Stimulated activated CD4-positive, alpha-beta T cell treated with anti-CD3 and anti-CD28 coated beads, Interleukin-15, amount 100 ng/mL, for 24 hours (primary cell): ENCODE measurements at regions not wholly inside any gene's neighbourhood (a gene's known extent, or its start where the extent isn't known, plus 50 kb on each side); places are given as distances from the start of the nearest gene placed in this dataset.

ENCODE experiments used
- DNase-seq: peaks from one replicate; pipeline ENCODE4 v3.0.0-alpha.2; 2020

GRCh38 chr5:3268760-3269330 is 326.8 kb upstream of the IRX1 start:
- no peak for DNase-seq

DNA sequence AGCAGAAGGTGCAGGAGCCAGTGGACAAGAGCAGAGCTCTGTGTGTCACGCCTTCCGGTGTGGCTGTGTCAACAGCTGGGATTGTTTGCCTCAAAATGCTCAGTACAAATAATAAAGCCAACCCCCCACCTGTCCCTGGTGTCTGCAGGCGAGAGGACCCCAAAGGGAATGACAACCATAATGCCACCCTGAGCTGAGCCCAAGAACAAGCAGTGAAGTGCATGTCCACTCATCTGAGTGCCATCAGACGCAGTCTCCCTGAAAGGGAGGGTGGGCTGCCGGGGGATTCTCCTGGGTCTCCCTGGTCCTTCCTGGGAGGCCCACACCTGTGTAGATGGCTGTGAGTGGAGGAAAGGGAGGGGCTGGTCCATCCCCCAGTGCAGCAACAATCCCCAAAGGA is 328.8 kb upstream of the IRX1 start:
- DNase-seq = no peak

DNA sequence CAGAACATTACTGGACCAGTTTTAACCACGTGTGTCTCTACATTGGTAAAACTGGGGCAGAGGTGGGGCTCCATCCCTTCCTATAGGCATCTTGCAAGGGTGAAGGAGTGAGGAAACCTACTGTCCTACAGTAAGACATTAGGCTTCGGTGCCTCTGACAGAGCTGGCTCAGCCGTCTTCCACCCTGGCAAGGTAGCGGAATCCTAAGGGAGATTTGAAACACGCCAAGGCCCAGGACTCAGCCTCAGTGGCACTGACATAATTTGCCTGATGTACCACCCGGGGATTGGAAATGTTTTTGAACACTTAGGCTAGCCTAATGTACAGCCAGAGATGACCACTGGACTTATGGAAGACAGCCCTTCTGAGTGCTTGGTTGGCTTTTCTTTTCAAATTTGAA is 329.7 kb upstream of the IRX1 start:
- no peak for DNase-seq

DNA sequence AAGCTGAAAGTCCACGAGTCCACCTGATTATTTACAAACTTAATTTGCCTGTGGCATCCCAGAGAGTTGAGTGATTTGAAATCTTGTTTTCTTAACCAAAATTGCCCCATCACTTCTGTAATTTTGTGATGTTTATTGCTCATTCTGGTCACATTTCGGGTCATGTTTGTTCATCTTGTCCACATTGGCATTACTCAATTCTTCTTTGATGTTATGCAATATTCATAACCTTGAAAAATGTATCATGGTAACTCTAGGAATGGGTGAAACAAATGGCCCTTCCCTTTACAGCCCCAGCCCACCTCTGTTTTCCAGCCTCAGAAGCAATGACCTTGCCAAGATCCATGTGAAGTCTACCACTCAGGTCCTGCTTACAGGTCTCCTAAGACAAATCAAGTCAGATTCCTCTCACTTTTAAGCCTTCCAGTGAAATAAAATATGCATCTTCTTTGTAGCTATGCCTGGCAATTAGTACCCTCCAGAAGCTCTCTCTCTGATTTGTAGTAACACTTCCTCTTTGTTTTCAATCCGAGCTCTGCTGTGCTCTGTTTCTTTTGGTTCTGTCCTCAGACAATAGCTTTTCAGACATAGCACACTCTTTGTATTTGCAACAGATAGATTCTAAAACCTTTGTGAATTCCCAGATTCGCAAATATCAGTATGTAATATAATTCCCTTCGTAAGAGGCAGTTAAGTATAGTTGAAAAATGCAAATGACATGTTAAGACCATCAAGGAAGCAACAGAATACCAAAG is 330.3 kb upstream of the IRX1 start:
- DNase-seq = no peak

GRCh38 chr5:3262451-3262850 is 333.2 kb upstream of the IRX1 start:
- no peak for DNase-seq

DNA sequence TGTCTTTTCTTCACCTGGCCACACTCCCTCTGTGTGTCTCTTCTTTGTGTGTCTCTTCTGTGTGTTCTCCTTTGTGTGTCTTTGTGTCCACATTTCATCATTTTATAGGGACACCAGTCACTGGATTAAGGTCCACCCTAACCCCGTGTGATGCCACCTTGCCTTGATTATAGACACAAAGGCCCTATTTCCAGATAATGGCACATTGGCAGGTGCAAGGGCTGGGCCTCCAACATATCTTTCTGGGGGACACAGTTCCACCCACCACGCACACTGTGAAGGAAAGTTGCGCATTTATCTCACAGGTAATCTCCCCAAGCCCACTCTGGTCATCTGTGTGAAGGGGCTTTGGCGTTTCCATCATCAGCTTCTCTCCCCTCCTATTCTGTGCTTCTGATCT is 334.6 kb upstream of the IRX1 start:
- no peak for DNase-seq

DNA sequence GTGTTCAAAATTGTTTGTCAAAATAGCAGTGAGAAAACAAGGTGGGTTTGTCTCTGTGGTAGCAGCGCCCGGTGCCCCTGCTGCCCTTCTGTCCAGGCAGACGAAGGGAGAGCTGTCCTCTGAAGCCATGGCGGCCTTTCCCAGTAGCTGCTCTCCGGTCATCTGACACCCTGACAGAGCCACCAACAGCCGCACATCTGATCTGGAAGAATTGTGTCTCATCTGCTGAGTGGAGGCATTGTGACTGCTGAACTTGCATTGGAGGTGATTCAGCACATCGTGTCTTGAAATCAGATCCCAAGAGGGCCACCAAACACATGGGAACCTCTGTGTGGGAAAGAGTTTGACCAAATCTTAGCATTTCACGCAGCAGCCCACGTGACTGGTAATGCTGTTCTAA is 337.6 kb upstream of the IRX1 start:
- no peak for DNase-seq

DNA sequence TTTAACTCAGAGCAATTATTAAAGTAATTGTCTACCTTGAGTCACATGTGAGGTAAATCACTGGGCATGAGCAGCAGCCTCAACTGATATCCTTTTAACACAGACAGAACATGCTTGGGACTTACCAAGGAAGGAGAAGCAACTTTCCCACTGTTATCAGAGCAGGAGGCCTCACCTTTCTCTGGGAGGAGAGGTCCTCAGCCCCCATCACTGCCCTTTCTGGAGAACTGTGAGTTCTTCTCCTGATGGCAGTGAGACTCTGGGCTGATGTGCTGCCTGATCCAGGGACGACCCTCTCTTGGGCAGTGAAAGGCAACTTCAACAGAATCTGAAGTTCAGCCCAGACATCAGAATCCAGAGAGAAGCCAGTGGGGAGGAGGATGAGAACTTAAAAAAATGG is 343.4 kb upstream of the IRX1 start:
- no peak for DNase-seq

- DNase-seq = no peak
Observed at GRCh38 chr5:3251784-3252183, 343.8 kb upstream of the IRX1 start.

- DNase-seq = no peak
Observed at GRCh38 chr5:3249401-3249800, 346.2 kb upstream of the IRX1 start.

GRCh38 chr5:3237276-3237868 is 358.3 kb upstream of the IRX1 start:
- DNase-seq = no peak

GRCh38 chr5:3234566-3234965 is 361.1 kb upstream of the IRX1 start:
- no peak for DNase-seq

DNA sequence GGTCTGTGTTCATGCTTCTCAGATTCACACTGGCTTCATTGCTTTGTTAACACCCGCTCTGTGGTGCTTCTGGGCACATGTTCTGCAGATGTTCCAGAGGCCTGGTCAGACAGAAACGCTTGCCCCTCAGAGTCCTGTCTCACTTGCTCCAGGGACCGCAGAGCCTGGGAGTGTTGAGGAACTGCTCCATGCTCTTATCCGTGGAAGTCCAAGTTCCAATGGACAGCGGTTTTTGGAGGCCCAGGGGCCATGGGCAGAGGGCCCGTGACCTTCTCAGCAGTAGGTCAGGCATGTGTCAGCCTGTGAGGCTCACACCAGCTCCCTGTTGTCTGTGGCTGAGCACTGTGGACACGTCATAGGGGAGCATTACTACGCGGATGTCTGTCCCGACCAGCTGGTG is 364.7 kb upstream of the IRX1 start:
- DNase-seq = no peak

DNA sequence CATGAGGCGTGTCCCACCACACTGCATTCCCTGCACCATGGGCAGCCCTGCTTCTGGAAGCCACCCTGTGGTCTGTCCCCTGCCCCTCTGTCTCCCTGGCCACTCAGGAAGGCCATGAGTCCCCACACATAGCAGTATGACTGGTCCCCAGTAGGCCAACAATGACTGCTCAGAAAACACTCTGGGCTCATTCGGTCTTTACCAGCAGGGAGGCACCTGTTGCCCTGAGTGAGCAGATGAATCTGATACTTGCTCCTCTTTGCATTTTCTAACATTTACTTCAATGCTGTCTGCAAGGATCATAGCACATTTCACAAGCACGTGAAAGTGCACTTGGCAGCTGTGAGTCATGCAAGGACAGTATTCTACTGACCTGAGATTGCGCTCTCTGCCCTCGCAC is 365.4 kb upstream of the IRX1 start:
- DNase-seq = no peak

- DNase-seq = no peak
Observed at GRCh38 chr5:3226196-3226920, 369.3 kb upstream of the IRX1 start.

GRCh38 chr5:3225201-3225960 is 370.3 kb upstream of the IRX1 start:
- no peak for DNase-seq

- DNase-seq = no peak
Observed at GRCh38 chr5:3222924-3223323, 372.7 kb upstream of the IRX1 start.

- no peak for DNase-seq
Observed at GRCh38 chr5:3221432-3221831, 374.2 kb upstream of the IRX1 start.

GRCh38 chr5:3220638-3221288 is 374.9 kb upstream of the IRX1 start:
- no peak for DNase-seq

- no peak for DNase-seq
Observed at GRCh38 chr5:3220201-3220600, 375.4 kb upstream of the IRX1 start.

DNA sequence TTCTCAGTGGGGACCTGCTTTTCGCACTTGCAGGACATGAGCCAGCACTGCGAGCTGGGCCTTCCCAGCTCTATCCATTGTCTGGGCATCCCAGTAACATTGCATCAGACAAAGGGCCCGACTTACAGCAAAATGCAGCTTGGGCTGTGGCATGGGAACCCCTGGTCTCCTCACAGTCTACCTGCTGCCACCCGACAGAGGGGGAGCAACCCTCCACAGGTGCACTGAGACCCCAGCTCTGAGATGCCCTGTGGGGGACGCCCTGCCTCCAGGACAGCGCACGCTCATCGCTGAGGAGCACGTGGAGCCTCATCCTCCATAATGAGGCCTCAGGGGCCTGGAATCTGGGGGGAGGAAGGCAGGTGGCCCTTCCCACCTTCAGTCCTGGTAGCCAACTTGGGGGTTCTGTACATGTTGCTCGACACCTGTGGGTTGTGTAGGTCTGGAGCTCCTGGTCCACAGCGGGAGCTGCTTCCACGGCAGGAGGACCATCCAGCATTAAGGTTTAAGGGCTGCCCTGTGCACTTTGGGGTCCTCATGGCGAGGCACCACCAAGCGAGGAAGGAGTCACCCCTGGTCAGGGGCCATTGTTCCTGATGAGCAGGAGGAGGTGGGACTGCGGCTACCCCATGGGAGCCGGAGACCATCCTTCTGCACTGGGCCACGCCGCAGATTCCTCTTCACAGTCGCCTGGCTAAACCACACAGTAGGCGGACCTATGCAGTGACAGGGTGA is 376.5 kb upstream of the IRX1 start:
- DNase-seq = no peak
